Activated CD4-positive, alpha-beta T cell treated with anti-CD3 and anti-CD28 coated beads, Interleukin-2, amount 50 U/mL, for 48 hours (primary cell): ENCODE measurements at regions not wholly inside any gene's neighbourhood (a gene's known extent, or its start where the extent isn't known, plus 50 kb on each side); places are given as distances from the start of the nearest gene placed in this dataset.

Source experiments
- DNase-seq, 2 experiments: peaks; one replicate each; pipeline ENCODE4 v3.0.0-alpha.2; 2020

- DNase-seq, result no peak
These were observed 177.4 kb upstream of the HS6ST1 start for GRCh38 chr2:128495996-128496547.

- no peak for DNase-seq
These were observed 178.0 kb upstream of the HS6ST1 start for GRCh38 chr2:128496700-128497099.

GRCh38 chr2:128497461-128497860 lies 178.8 kb upstream of the HS6ST1 start:
- DNase-seq, result no peak

GRCh38 chr2:128498086-128498485 lies 179.4 kb upstream of the HS6ST1 start:
- no peak for DNase-seq

- no peak for DNase-seq
These were observed 179.9 kb upstream of the HS6ST1 start for GRCh38 chr2:128498589-128498988.

GRCh38 chr2:128499367-128500137 lies 180.9 kb upstream of the HS6ST1 start:
- DNase-seq, result no peak

- no peak for DNase-seq
These were observed 181.6 kb upstream of the HS6ST1 start for GRCh38 chr2:128500138-128500800.

- no peak for DNase-seq
These were observed 182.5 kb upstream of the HS6ST1 start for GRCh38 chr2:128501006-128501690.

- DNase-seq, result no peak
These were observed 183.0 kb upstream of the HS6ST1 start for GRCh38 chr2:128501700-128502099.

- DNase-seq, result no peak
These were observed 183.5 kb upstream of the HS6ST1 start for GRCh38 chr2:128502200-128502599.

GRCh38 chr2:128502638-128503246 lies 184.1 kb upstream of the HS6ST1 start:
- DNase-seq, result no peak

GRCh38 chr2:128503399-128504245 lies 185.0 kb upstream of the HS6ST1 start:
- DNase-seq, result no peak

- no peak for DNase-seq
These were observed 185.8 kb upstream of the HS6ST1 start for GRCh38 chr2:128504246-128505149.

- DNase-seq, result no peak
These were observed 186.5 kb upstream of the HS6ST1 start for GRCh38 chr2:128505150-128505490.

GRCh38 chr2:128505575-128506526 lies 187.2 kb upstream of the HS6ST1 start:
- no peak for DNase-seq

- DNase-seq, result no peak
These were observed 187.9 kb upstream of the HS6ST1 start for GRCh38 chr2:128506534-128506933.

GRCh38 chr2:128510701-128511397 lies 192.2 kb upstream of the HS6ST1 start:
- DNase-seq, result no peak

GRCh38 chr2:128511731-128512378 lies 193.2 kb upstream of the HS6ST1 start:
- no peak for DNase-seq
